Calu3 (cell line): ENCODE measurements at regions not wholly inside any gene's neighbourhood (a gene's known extent, or its start where the extent isn't known, plus 50 kb on each side); places are given as distances from the start of the nearest gene placed in this dataset.

ENCODE experiments used
- BruUV-seq: library from RNA; stranded (reverse); fragments of 400-500 nt; replicated peaks from 2 replicates; lab custom pipeline; 2021; lab: Mats Ljungman, UMichigan
- CTCF ChIA-PET: fragments of 300-600 bp; sonication (Branson Sonifier 250); formaldehyde crosslinking; loops from one replicate; lab custom pipeline; 2022; ENCODE audit warnings: antibody characterized with exemption; lab: Charles Lee
- DNase-seq: peaks from one replicate; pipeline ENCODE4 v3.0.0; 2022
- H3K27ac Mint-ChIP-seq: one replicate; pipeline ENCODE4 v1.8.0; 2022; ENCODE audit warnings: mixed read lengths; ENCODE audit not compliant: unreplicated experiment
- H3K27me3 Mint-ChIP-seq: one replicate; pipeline ENCODE4 v1.8.0; 2022; ENCODE audit warnings: mixed read lengths; ENCODE audit not compliant: unreplicated experiment
- H3K36me3 Mint-ChIP-seq: one replicate; pipeline ENCODE4 v1.8.0; 2022; ENCODE audit warnings: mild to moderate bottlenecking, moderate library complexity, mixed read lengths; ENCODE audit not compliant: insufficient read depth, unreplicated experiment
- H3K4me1 Mint-ChIP-seq: one replicate; pipeline ENCODE4 v1.8.0; 2022; ENCODE audit warnings: mild to moderate bottlenecking, low read depth, mixed read lengths; ENCODE audit not compliant: unreplicated experiment
- H3K4me3 Mint-ChIP-seq: one replicate; pipeline ENCODE4 v1.8.0; 2022; ENCODE audit warnings: mild to moderate bottlenecking, low read depth, moderate library complexity, mixed read lengths; ENCODE audit not compliant: unreplicated experiment
- H3K9me3 Mint-ChIP-seq: one replicate; pipeline ENCODE4 v1.8.0; 2022; ENCODE audit warnings: low read depth, mixed read lengths; ENCODE audit not compliant: unreplicated experiment
- CTCF ChIP-seq: fragments of 200-600 bp; IDR thresholded peaks from one replicate; pipeline ENCODE4 v1.8.0; 2022; ENCODE audit warnings: antibody characterized with exemption; ENCODE audit not compliant: unreplicated experiment
- intact Hi-C: fragments of 100-400 bp; cut with micrococcal nuclease; formaldehyde crosslinking; loops from one replicate; pipeline ENCODE4 v1.10.0; 2022; ENCODE audit not compliant: unreplicated experiment

- CTCF ChIA-PET = no interaction called here
- no peak for DNase-seq
- Mint-ChIP-seq H3K27me3 (no peaks in the 10 kb centered on the region), H3K27ac (no peak overlapping the region), H3K36me3 (no peaks in the 10 kb centered on the region), H3K4me3 (no peak overlapping the region), H3K4me1 (peaks cover 5% of the 10 kb centered on the region), H3K9me3 (no peaks in the 10 kb centered on the region)
- no peak for TF ChIP-seq CTCF
- intact Hi-C loops = no loop called here
- no TSS peak for BruUV-seq
Observed at GRCh38 chr12:70069221-70070105, 173.8 kb upstream of the CNOT2 start.

GRCh38 chr12:70070494-70071007, 172.7 kb upstream of the CNOT2 start:
- H3K9me3 Mint-ChIP-seq = no peaks in the 10 kb centered on the region
- H3K4me3 Mint-ChIP-seq = no peak overlapping the region
- intact Hi-C loops = no loop called here
- CTCF ChIA-PET = no interaction called here
- no peak for DNase-seq
- no peaks in the 10 kb centered on the region for H3K36me3 Mint-ChIP-seq
- BruUV-seq = no TSS peak
- no peak for TF ChIP-seq CTCF
- H3K27me3 Mint-ChIP-seq = no peaks in the 10 kb centered on the region
- H3K4me1 Mint-ChIP-seq = peaks cover 9% of the 10 kb centered on the region
- H3K27ac Mint-ChIP-seq = no peak overlapping the region

GRCh38 chr12:70074510-70074909, 168.7 kb upstream of the CNOT2 start:
- Mint-ChIP-seq H3K27ac (no peak overlapping the region), H3K9me3 (no peaks in the 10 kb centered on the region), H3K27me3 (no peaks in the 10 kb centered on the region), H3K36me3 (no peaks in the 10 kb centered on the region), H3K4me1 (peaks cover 9% of the 10 kb centered on the region), H3K4me3 (no peak overlapping the region)
- DNase-seq = peak; percentile 28
- CTCF ChIA-PET = no interaction called here
- no peak for TF ChIP-seq CTCF
- intact Hi-C loops = no loop called here
- no TSS peak for BruUV-seq

- H3K36me3 Mint-ChIP-seq = no peaks in the 10 kb centered on the region
- DNase-seq = no peak
- no TSS peak for BruUV-seq
- no peak overlapping the region for H3K4me3 Mint-ChIP-seq
- H3K9me3 Mint-ChIP-seq = peaks cover 2% of the 10 kb centered on the region
- CTCF ChIA-PET = no interaction called here
- intact Hi-C loops = no loop called here
- peaks cover 9% of the 10 kb centered on the region for H3K4me1 Mint-ChIP-seq
- no peak overlapping the region for H3K27ac Mint-ChIP-seq
- no peaks in the 10 kb centered on the region for H3K27me3 Mint-ChIP-seq
- no peak for TF ChIP-seq CTCF
Observed at GRCh38 chr12:70077441-70077840, 165.8 kb upstream of the CNOT2 start.
